Loucy (cell line): ENCODE measurements at regions not wholly inside any gene's neighbourhood (a gene's known extent, or its start where the extent isn't known, plus 50 kb on each side); places are given as distances from the start of the nearest gene placed in this dataset.

Experiments
- CTCF ChIP-seq: fragments of 200-600 bp; sonication (generic); conservative IDR thresholded peaks from 2 replicates; pipeline ENCODE4 v1.5.1; 2014; ENCODE audit warnings: mild to moderate bottlenecking, antibody characterized with exemption, low read length
- EZH2phosphoT487 ChIP-seq: fragments of 200-600 bp; IDR thresholded peaks from 2 replicates; pipeline ENCODE4 v1.6.1; 2018; ENCODE audit warnings: antibody characterized with exemption, mild to moderate bottlenecking, moderate library complexity, borderline replicate concordance

- TF ChIP-seq CTCF (no peak), EZH2phosphoT487 (no peak)
Observed at GRCh38 chr1:38250356-38250755, 203.8 kb upstream of the POU3F1 start.
